Mesendoderm (in vitro differentiated cells): ENCODE measurements at regions not wholly inside any gene's neighbourhood (a gene's known extent, or its start where the extent isn't known, plus 50 kb on each side); places are given as distances from the start of the nearest gene placed in this dataset. TPM values are rescaled to one million over a fixed set of nuclear protein-coding genes. Genes with fewer than 3 reads are reported as not detected.
A peak's percentile ranks its signal among the peaks of the same experiment; 100 is the strongest.

Experiments
- DNase-seq: peaks from one replicate; pipeline ENCODE4 v3.0.0; 2013
- H2AK5ac ChIP-seq: 2 replicates; pipeline ENCODE4 v1.6.1; 2013; ENCODE audit warnings: low read length, inconsistent platforms
- H2BK120ac ChIP-seq: 2 replicates; pipeline ENCODE4 v1.6.1; 2013; ENCODE audit warnings: low read depth, mild to moderate bottlenecking, low read length, moderate library complexity, mixed read lengths
- H2BK15ac ChIP-seq: replicated peaks from 2 replicates; pipeline ENCODE4 v1.6.1; 2013; ENCODE audit warnings: low read depth, mild to moderate bottlenecking, moderate library complexity
- H2BK5ac ChIP-seq: 2 replicates; pipeline ENCODE4 v1.6.1; 2013; ENCODE audit warnings: low read length, inconsistent platforms
- H3K18ac ChIP-seq: 2 replicates; pipeline ENCODE4 v1.6.1; 2013; ENCODE audit warnings: mild to moderate bottlenecking, low read length, mixed read lengths
- H3K23ac ChIP-seq: one replicate; pipeline ENCODE4 v1.6.1; 2013; ENCODE audit warnings: low read length
- H3K27ac ChIP-seq: 2 replicates; pipeline ENCODE4 v1.5.1; 2013; ENCODE audit warnings: low read depth, mild to moderate bottlenecking, inconsistent platforms, low read length, moderate library complexity
- H3K27me3 ChIP-seq: 2 replicates; pipeline ENCODE4 v1.6.1; 2013; ENCODE audit warnings: low read length, control low read depth, mild to moderate bottlenecking, inconsistent platforms; ENCODE audit not compliant: insufficient read depth, poor library complexity
- H3K36me3 ChIP-seq: 2 replicates; pipeline ENCODE4 v1.6.1; 2013; ENCODE audit warnings: low read length, inconsistent platforms; ENCODE audit not compliant: control insufficient read depth, insufficient read depth
- H3K4ac ChIP-seq: one replicate; pipeline ENCODE4 v1.6.1; 2013; ENCODE audit warnings: low read depth, mild to moderate bottlenecking, low read length, moderate library complexity
- H3K4me1 ChIP-seq: 2 replicates; pipeline ENCODE4 v1.6.1; 2013; ENCODE audit warnings: low read depth, low read length, inconsistent platforms; ENCODE audit not compliant: control insufficient read depth
- H3K4me2 ChIP-seq: 2 replicates; pipeline ENCODE4 v1.6.1; 2013; ENCODE audit warnings: low read length
- H3K4me3 ChIP-seq: 2 replicates; pipeline ENCODE4 v1.5.1; 2013; ENCODE audit warnings: mild to moderate bottlenecking, low read length
- H3K56ac ChIP-seq: one replicate; pipeline ENCODE4 v1.6.1; 2013; ENCODE audit warnings: low read length
- H3K79me1 ChIP-seq: 2 replicates; pipeline ENCODE4 v1.6.1; 2013; ENCODE audit warnings: low read length, inconsistent platforms
- H3K79me2 ChIP-seq: 2 replicates; pipeline ENCODE4 v1.6.1; 2013; ENCODE audit warnings: mild to moderate bottlenecking, low read length; ENCODE audit not compliant: control insufficient read depth, insufficient read depth
- H3K9ac ChIP-seq: 2 replicates; pipeline ENCODE4 v1.6.1; 2013; ENCODE audit warnings: low read length, inconsistent platforms
- H4K5ac ChIP-seq: one replicate; pipeline ENCODE4 v1.6.1; 2013; ENCODE audit warnings: low read length
- H4K8ac ChIP-seq: one replicate; pipeline ENCODE4 v1.6.1; 2013; ENCODE audit warnings: low read depth, mild to moderate bottlenecking, control low read depth, low read length, moderate library complexity
- WGBS: extraction: QIAGEN DNeasy Blood & Tissue Kit; methylation state at CpG from one replicate; pipeline ENCODE4 v1.1.7; 2013; ENCODE audit warnings: low lambda C conversion rate, missing lambda C conversion rate; ENCODE audit not compliant: insufficient coverage; ENCODE audit errors: extremely low coverage; 5-methylcytosine and 5-hydroxymethylcytosine counted together
- small RNA-seq: library from polyadenylated mRNA; stranded (forward); fragments of <200 nt; extraction: miRNeasy Mini kit (QIAGEN cat#:217004); gene quantifications from one replicate; pipeline ENCODE3, GENCODE V24; 2013; ENCODE audit not compliant: insufficient read depth

GRCh38 chr20:57761413-57761734 is 51.6 kb upstream of the PMEPA1 start:
- Histone ChIP-seq H2AK5ac (no peak overlapping the region), H4K5ac (no peak overlapping the region), H2BK120ac (no peak overlapping the region), H3K4me1 (no peaks in the 10 kb centered on the region), H3K18ac (no peak overlapping the region), H2BK15ac (no peak overlapping the region), H3K23ac (no peak overlapping the region), H3K9ac (no peak overlapping the region), H3K4ac (no peak overlapping the region), H3K27ac (no peak overlapping the region), H3K4me3 (no peak overlapping the region), H3K27me3 (no peaks in the 10 kb centered on the region), H4K8ac (no peak overlapping the region), H3K79me2 (no peaks in the 10 kb centered on the region), H2BK5ac (no peak overlapping the region), H3K56ac (no peak overlapping the region), H3K79me1 (no peaks in the 10 kb centered on the region), H3K36me3 (no peaks in the 10 kb centered on the region), H3K4me2 (no peak overlapping the region)
- DNase-seq, result no peak
- no CpG with 5 or more reads among the region's 3 CpGs for WGBS

- Histone ChIP-seq H3K56ac (no peak overlapping the region), H3K27ac (no peak overlapping the region), H3K4me1 (no peaks in the 10 kb centered on the region), H4K5ac (no peak overlapping the region), H3K23ac (no peak overlapping the region), H2BK5ac (no peak overlapping the region), H3K79me2 (no peaks in the 10 kb centered on the region), H3K4ac (no peak overlapping the region), H3K4me3 (no peak overlapping the region), H3K4me2 (no peak overlapping the region), H3K9ac (no peak overlapping the region), H4K8ac (no peak overlapping the region), H2AK5ac (no peak overlapping the region), H3K27me3 (no peaks in the 10 kb centered on the region), H2BK120ac (no peak overlapping the region), H2BK15ac (no peak overlapping the region), H3K36me3 (no peaks in the 10 kb centered on the region), H3K18ac (no peak overlapping the region), H3K79me1 (no peaks in the 10 kb centered on the region)
- WGBS, result no CpG with 5 or more reads among the region's 4 CpGs
- no peak for DNase-seq
Observed at GRCh38 chr20:57760698-57761412, 51.0 kb upstream of the PMEPA1 start.

GRCh38 chr20:57759724-57760123 is 49.9 kb upstream of the PMEPA1 start:
- no peaks in the 10 kb centered on the region for H3K79me1 ChIP-seq
- H3K36me3 ChIP-seq, result no peaks in the 10 kb centered on the region
- no peak overlapping the region for H2BK120ac ChIP-seq
- H3K4ac ChIP-seq, result no peak overlapping the region
- no peak overlapping the region for H3K4me2 ChIP-seq
- no peak overlapping the region for H2BK5ac ChIP-seq
- H3K27me3 ChIP-seq, result no peaks in the 10 kb centered on the region
- no peaks in the 10 kb centered on the region for H3K4me1 ChIP-seq
- H2AK5ac ChIP-seq, result no peak overlapping the region
- no peak overlapping the region for H3K27ac ChIP-seq
- no peak overlapping the region for H3K56ac ChIP-seq
- H3K18ac ChIP-seq, result no peak overlapping the region
- WGBS, result no CpG with 5 or more reads among the region's 4 CpGs
- no peaks in the 10 kb centered on the region for H3K79me2 ChIP-seq
- no peak overlapping the region for H4K8ac ChIP-seq
- H4K5ac ChIP-seq, result no peak overlapping the region
- no peak overlapping the region for H2BK15ac ChIP-seq
- peak; percentile 20 for DNase-seq
- no peak overlapping the region for H3K9ac ChIP-seq
- H3K4me3 ChIP-seq, result no peak overlapping the region
- H3K23ac ChIP-seq, result no peak overlapping the region

Small RNA genes lying in the stretch of these regions (small RNA-seq; reads per million reads assigned to genes)
- not detected for gene MIR4532
